OCI-LY3 (cell line): ENCODE measurements at regions not wholly inside any gene's neighbourhood (a gene's known extent, or its start where the extent isn't known, plus 50 kb on each side); places are given as distances from the start of the nearest gene placed in this dataset.

Source experiments
- CTCF ChIP-seq: fragments of 200-600, 300-600 bp; sonication (generic); IDR thresholded peaks from 2 replicates; pipeline ENCODE4 v1.5.1; 2014; ENCODE audit warnings: antibody characterized with exemption, low read length, low read depth
- EZH2phosphoT487 ChIP-seq: fragments of 200-600 bp; shearing (Covaris generic); IDR thresholded peaks from 2 replicates; pipeline ENCODE4 v1.6.1; 2018; ENCODE audit warnings: antibody characterized with exemption, mixed run types, low read depth

GRCh38 chr12:114936148-114937079, 252.4 kb upstream of the TBX3 start:
- no peak for TF ChIP-seq CTCF
- no peak for TF ChIP-seq EZH2phosphoT487
